CD4-positive, alpha-beta memory T cell (primary cell): ENCODE measurements at regions not wholly inside any gene's neighbourhood (a gene's known extent, or its start where the extent isn't known, plus 50 kb on each side); places are given as distances from the start of the nearest gene placed in this dataset.

ENCODE experiments used
- CTCF ChIA-PET: fragments of 350-600 bp; sonication (Branson Sonifier 250); formaldehyde crosslinking; loops from one replicate; lab custom pipeline; 2021; ENCODE audit warnings: inconsistent platforms; ENCODE audit not compliant: partially characterized antibody; lab: Charles Lee
- POLR2A ChIA-PET: fragments of 350-600 bp; sonication (Branson Sonifier 250); formaldehyde crosslinking; loops from one replicate; lab custom pipeline; 2021; ENCODE audit not compliant: partially characterized antibody; lab: Charles Lee
- DNase-seq, 5 donors: peaks; one replicate each; pipeline versions ENCODE4 v3.0.0 to v3.0.0-alpha.2; 2020 to 2022; ENCODE audit warnings: mixed read lengths in 1 of 5
- H3K27ac ChIP-seq: one replicate; pipeline ENCODE4 v1.7.0; 2013; ENCODE audit warnings: low read depth, low read length
- H3K27me3 ChIP-seq: 2 replicates; pipeline ENCODE4 v1.7.0; 2013; ENCODE audit warnings: mild to moderate bottlenecking, low read length, moderate library complexity; ENCODE audit not compliant: insufficient read depth
- H3K36me3 ChIP-seq: 2 replicates; pipeline ENCODE4 v1.7.0; 2013; ENCODE audit warnings: mild to moderate bottlenecking, low read length, moderate library complexity; ENCODE audit not compliant: insufficient read depth
- H3K4me1 ChIP-seq: 2 replicates; pipeline ENCODE4 v1.7.0; 2013; ENCODE audit warnings: mild to moderate bottlenecking, low read length, moderate library complexity; ENCODE audit not compliant: insufficient read depth
- H3K4me3 ChIP-seq, 2 donors: one replicate each; pipeline ENCODE4 v1.7.0; 2013; ENCODE audit warnings: low read length in 2 of 2, mild to moderate bottlenecking in 1 of 2
- H3K9me3 ChIP-seq, 2 donors: one replicate each; pipeline ENCODE4 v1.7.0; 2013; ENCODE audit warnings: low read length in 2 of 2, control low read depth in 1 of 2; ENCODE audit not compliant: control insufficient read depth in 1 of 2
- H3K27ac Mint-ChIP-seq, 7 donors: one replicate each; pipeline ENCODE4 v1.8.0; 2020 to 2021; ENCODE audit warnings: mixed read lengths in 7 of 7, mild to moderate bottlenecking in 6 of 7, inconsistent platforms in 3 of 7, moderate library complexity in 3 of 7
- H3K27me3 Mint-ChIP-seq, 2 donors: one replicate each; pipeline ENCODE4 v1.8.0; 2020 to 2021; ENCODE audit warnings: mixed read lengths in 2 of 2
- H3K36me3 Mint-ChIP-seq, 2 donors: one replicate each; pipeline ENCODE4 v1.8.0; 2020 to 2021; ENCODE audit warnings: mixed read lengths in 2 of 2, inconsistent platforms in 1 of 2, mild to moderate bottlenecking in 1 of 2
- H3K4me1 Mint-ChIP-seq, 4 donors: one replicate each; pipeline ENCODE4 v1.8.0; 2020 to 2021; ENCODE audit warnings: mixed read lengths in 4 of 4, mild to moderate bottlenecking in 1 of 4
- H3K4me3 Mint-ChIP-seq, 8 donors: one replicate each; pipeline ENCODE4 v1.8.0; 2020 to 2021; ENCODE audit warnings: mixed read lengths in 8 of 8, mild to moderate bottlenecking in 7 of 8, moderate library complexity in 6 of 8, inconsistent platforms in 3 of 8
- H3K9me3 Mint-ChIP-seq, 8 donors: one replicate each; pipeline ENCODE4 v1.8.0; 2020 to 2021; ENCODE audit warnings: mixed read lengths in 8 of 8, mild to moderate bottlenecking in 5 of 8, inconsistent platforms in 3 of 8, moderate library complexity in 1 of 8
- intact Hi-C: fragments of 100-400 bp; cut with micrococcal nuclease; formaldehyde crosslinking; loops from one replicate; pipeline ENCODE4 v1.15.1; 2023

- ChIA-PET POLR2A (interaction anchor here (1.3 to 2.3 kb wide), 2 partner anchors 9 kb away, joined by 3 to 6 read pairs; no protein-coding TSS in a partner anchor), CTCF (interaction anchor here (1.0 to 12.0 kb wide), 4 partner anchors 9 to 88 kb away, joined by 4 to 102 read pairs (median 6); no protein-coding TSS in a partner anchor)
- Mint-ChIP-seq H3K36me3 (no peaks in the 10 kb centered on the region), H3K4me3 (no peak overlapping the region), H3K27ac (no peak overlapping the region), H3K4me1 (peaks cover 0 to 2% (median 0%) of the 10 kb centered on the region in 4 donors), H3K27me3 (peaks cover 0 to 1% of the 10 kb centered on the region in 2 donors), H3K9me3 (no peaks in the 10 kb centered on the region)
- intact Hi-C loops, result no loop called here
- no peak for DNase-seq
- H3K27me3 ChIP-seq, result no peaks in the 10 kb centered on the region
- no peaks in the 10 kb centered on the region for H3K4me1 ChIP-seq
- H3K36me3 ChIP-seq, result no peaks in the 10 kb centered on the region
- no peak overlapping the region for H3K4me3 ChIP-seq
- no peaks in the 10 kb centered on the region for H3K9me3 ChIP-seq
- H3K27ac ChIP-seq, result no peak overlapping the region
Observed at GRCh38 chr1:168430321-168430720, 113.5 kb downstream of the XCL2 start.

GRCh38 chr1:168428063-168428731 is 115.6 kb downstream of the XCL2 start:
- H3K27ac Mint-ChIP-seq, result peak overlapping the region in 1 of 7 donors; percentile 10
- no peaks in the 10 kb centered on the region for H3K36me3 Mint-ChIP-seq
- no peak for DNase-seq
- H3K4me3 ChIP-seq, result no peak overlapping the region
- no peaks in the 10 kb centered on the region for H3K27me3 ChIP-seq
- H3K36me3 ChIP-seq, result no peaks in the 10 kb centered on the region
- no peaks in the 10 kb centered on the region for H3K9me3 ChIP-seq
- intact Hi-C loops, result no loop called here
- H3K27me3 Mint-ChIP-seq, result peaks cover 0 to 1% of the 10 kb centered on the region in 2 donors
- no peak overlapping the region for H3K27ac ChIP-seq
- H3K4me1 Mint-ChIP-seq, result peaks cover 3 to 6% (median 4%) of the 10 kb centered on the region in 4 donors
- H3K4me1 ChIP-seq, result no peaks in the 10 kb centered on the region
- ChIA-PET POLR2A (interaction anchor here (1.0 kb wide), 1 partner anchor 65 kb away, joined by 3 read pairs; no protein-coding TSS in a partner anchor), CTCF (interaction anchor here (1.0 to 12.0 kb wide), 3 partner anchors 12 to 86 kb away, joined by 3 to 102 read pairs (median 7); no protein-coding TSS in a partner anchor)
- no peak overlapping the region for H3K4me3 Mint-ChIP-seq
- peaks cover 0 to 1% (median 0%) of the 10 kb centered on the region in 8 donors for H3K9me3 Mint-ChIP-seq

DNA sequence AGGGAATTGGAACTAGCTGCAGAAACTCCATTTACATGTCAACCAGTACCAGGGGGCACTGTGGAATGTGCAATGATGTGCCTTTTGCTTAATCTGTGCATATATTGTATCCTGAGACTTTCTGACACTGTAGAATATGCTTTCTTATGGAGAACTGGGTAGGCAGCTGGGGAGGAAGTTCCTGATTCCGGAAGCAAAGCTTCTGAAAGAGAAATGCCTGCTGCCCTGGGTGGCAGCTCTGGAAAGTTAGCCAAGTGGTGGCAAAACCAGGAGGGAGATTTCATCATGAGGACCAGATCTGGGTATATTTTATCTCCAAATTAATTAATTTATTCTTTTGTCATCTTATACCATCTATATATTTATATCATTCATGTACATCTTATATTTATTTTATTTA is 116.7 kb downstream of the XCL2 start:
- DNase-seq, result no peak
- no peak overlapping the region for H3K27ac ChIP-seq
- H3K4me1 ChIP-seq, result peaks cover 9% of the 10 kb centered on the region
- no peaks in the 10 kb centered on the region for H3K36me3 Mint-ChIP-seq
- peaks cover 0 to 2% (median 0%) of the 10 kb centered on the region in 8 donors for H3K9me3 Mint-ChIP-seq
- ChIA-PET CTCF (interaction anchor here (1.0 to 12.0 kb wide), 3 partner anchors 13 to 84 kb away, joined by 3 to 102 read pairs (median 3); no protein-coding TSS in a partner anchor), POLR2A (interaction anchor here (1.1 kb wide), 1 partner anchor 84 kb away, joined by 4 read pairs; no protein-coding TSS in a partner anchor)
- H3K9me3 ChIP-seq, result no peaks in the 10 kb centered on the region
- no peak overlapping the region for H3K27ac Mint-ChIP-seq
- H3K36me3 ChIP-seq, result no peaks in the 10 kb centered on the region
- H3K4me3 ChIP-seq, result no peak overlapping the region
- H3K4me1 Mint-ChIP-seq, result peaks cover 8 to 17% (median 15%) of the 10 kb centered on the region in 4 donors
- H3K4me3 Mint-ChIP-seq, result no peak overlapping the region
- intact Hi-C loops, result no loop called here
- H3K27me3 Mint-ChIP-seq, result peaks cover 0 to 1% of the 10 kb centered on the region in 2 donors
- H3K27me3 ChIP-seq, result no peaks in the 10 kb centered on the region

DNA sequence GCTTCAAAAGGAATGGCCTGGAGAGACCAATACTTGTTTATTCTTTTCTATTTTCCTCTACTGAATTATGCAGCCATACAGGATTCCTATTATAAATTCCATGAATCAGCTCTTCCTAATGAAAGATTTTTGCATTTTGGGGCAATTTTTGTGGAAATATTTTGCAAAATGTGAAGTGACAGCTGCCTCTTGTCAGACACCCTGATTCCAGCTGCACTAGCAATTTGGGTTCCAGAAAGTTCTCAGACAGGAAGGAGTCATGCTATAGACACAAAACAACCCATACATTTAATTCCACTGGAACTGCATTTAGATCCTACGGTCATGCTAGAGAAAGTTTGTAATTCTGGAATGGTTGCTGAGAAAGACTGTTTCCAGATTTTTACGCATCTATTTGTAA is 119.5 kb downstream of the XCL2 start:
- Histone ChIP-seq H3K27me3 (no peaks in the 10 kb centered on the region), H3K9me3 (no peaks in the 10 kb centered on the region), H3K4me1 (peaks cover 35% of the 10 kb centered on the region), H3K27ac (no peak overlapping the region), H3K36me3 (no peaks in the 10 kb centered on the region), H3K4me3 (no peak overlapping the region)
- peaks cover 0 to 2% (median 0%) of the 10 kb centered on the region in 8 donors for H3K9me3 Mint-ChIP-seq
- H3K27ac Mint-ChIP-seq, result no peak overlapping the region
- ChIA-PET POLR2A (no interaction called here), CTCF (interaction anchor here (1.3 to 12.0 kb wide), 3 partner anchors 15 to 82 kb away, joined by 4 to 102 read pairs (median 12); no protein-coding TSS in a partner anchor)
- peaks cover 22 to 43% (median 34%) of the 10 kb centered on the region in 4 donors for H3K4me1 Mint-ChIP-seq
- intact Hi-C loops, result loop anchor here (5.0 kb wide), 1 partner anchor 37 kb away; no protein-coding TSS in a partner anchor
- no peak for DNase-seq
- no peak overlapping the region for H3K4me3 Mint-ChIP-seq
- no peaks in the 10 kb centered on the region for H3K27me3 Mint-ChIP-seq
- no peaks in the 10 kb centered on the region for H3K36me3 Mint-ChIP-seq

DNA sequence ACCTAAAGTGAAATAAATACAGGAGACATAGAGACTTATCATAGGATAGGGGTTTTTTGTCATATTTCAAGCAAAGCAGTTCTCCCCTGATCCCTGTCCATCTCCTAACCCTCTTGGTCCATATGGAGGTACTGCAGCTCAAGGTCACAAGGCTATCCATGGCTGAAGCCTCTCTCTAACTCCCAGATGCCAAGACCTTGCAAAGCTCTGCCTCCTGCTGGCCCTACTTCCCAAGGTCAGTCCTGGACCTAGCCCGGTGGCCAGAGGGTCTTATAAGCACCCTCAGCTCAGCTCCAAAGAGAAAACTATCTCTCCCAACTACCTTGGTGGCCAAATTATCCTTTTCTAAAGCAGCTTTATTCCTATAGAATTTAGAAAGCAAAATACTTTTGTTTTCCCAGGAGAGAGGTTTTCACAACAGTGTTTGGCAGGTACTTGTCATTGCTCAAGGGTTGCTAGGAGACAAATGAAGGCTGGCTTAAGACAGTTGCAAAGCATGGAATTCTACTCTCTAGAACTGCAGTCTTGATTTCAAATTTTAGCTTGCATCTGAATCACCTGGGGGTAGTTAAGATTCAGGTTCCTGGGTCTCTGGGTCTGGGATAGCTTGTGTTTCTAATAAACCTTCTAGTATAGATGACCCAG is 121.5 kb downstream of the XCL2 start:
- Histone ChIP-seq H3K36me3 (no peaks in the 10 kb centered on the region), H3K27ac (peak overlapping the region; percentile 38), H3K27me3 (no peaks in the 10 kb centered on the region), H3K9me3 (no peaks in the 10 kb centered on the region), H3K4me3 (no peak overlapping the region), H3K4me1 (peaks cover 35% of the 10 kb centered on the region)
- Mint-ChIP-seq H3K27ac (peak overlapping the region; percentile 34 to 88 (median 74)), H3K4me1 (peaks cover 22 to 43% (median 34%) of the 10 kb centered on the region in 4 donors), H3K4me3 (no peak overlapping the region), H3K36me3 (no peaks in the 10 kb centered on the region), H3K27me3 (no peaks in the 10 kb centered on the region), H3K9me3 (peaks cover 0 to 2% (median 0%) of the 10 kb centered on the region in 8 donors)
- intact Hi-C loops, result loop anchor here (5.0 kb wide), 1 partner anchor 35 kb away; no protein-coding TSS in a partner anchor
- POLR2A ChIA-PET, result interaction anchor here (0.7 to 4.2 kb wide), 11 partner anchors 11 to 113 kb away, joined by 3 to 33 read pairs (median 17); no protein-coding TSS in a partner anchor
- CTCF ChIA-PET, result interaction anchor here (0.8 to 12.0 kb wide), 11 partner anchors 11 to 926 kb away, joined by 3 to 102 read pairs (median 4); no protein-coding TSS in a partner anchor
- DNase-seq, result no peak

GRCh38 chr1:168421399-168422004 is 122.3 kb downstream of the XCL2 start:
- Mint-ChIP-seq H3K27me3 (no peaks in the 10 kb centered on the region), H3K36me3 (no peaks in the 10 kb centered on the region), H3K4me1 (peaks cover 22 to 46% (median 36%) of the 10 kb centered on the region in 4 donors), H3K9me3 (peaks cover 0 to 2% (median 0%) of the 10 kb centered on the region in 8 donors), H3K4me3 (peak overlapping the region; percentile 32 to 81 (median 60)), H3K27ac (peak overlapping the region; percentile 54 to 86 (median 80))
- ChIA-PET POLR2A (interaction anchor here (0.5 to 4.2 kb wide), 15 partner anchors 9 to 246 kb away, joined by 3 to 33 read pairs (median 6); no protein-coding TSS in a partner anchor), CTCF (interaction anchor here (0.9 to 12.0 kb wide), 10 partner anchors 8 to 926 kb away, joined by 3 to 102 read pairs (median 4); no protein-coding TSS in a partner anchor)
- intact Hi-C loops, result loop anchor here (1.0 to 5.0 kb wide), 3 partner anchors 12 to 79 kb away; no protein-coding TSS in a partner anchor
- Histone ChIP-seq H3K4me1 (peaks cover 35% of the 10 kb centered on the region), H3K9me3 (no peaks in the 10 kb centered on the region), H3K27ac (peak overlapping the region; percentile 50), H3K4me3 (no peak overlapping the region), H3K36me3 (no peaks in the 10 kb centered on the region), H3K27me3 (no peaks in the 10 kb centered on the region)
- peak; percentile 45 to 66 (median 52) for DNase-seq
